ENCODE measurements at regions not wholly inside any gene's neighbourhood (a gene's known extent, or its start where the extent isn't known, plus 50 kb on each side); places are given as distances from the start of the nearest gene placed in this dataset.

DNA sequence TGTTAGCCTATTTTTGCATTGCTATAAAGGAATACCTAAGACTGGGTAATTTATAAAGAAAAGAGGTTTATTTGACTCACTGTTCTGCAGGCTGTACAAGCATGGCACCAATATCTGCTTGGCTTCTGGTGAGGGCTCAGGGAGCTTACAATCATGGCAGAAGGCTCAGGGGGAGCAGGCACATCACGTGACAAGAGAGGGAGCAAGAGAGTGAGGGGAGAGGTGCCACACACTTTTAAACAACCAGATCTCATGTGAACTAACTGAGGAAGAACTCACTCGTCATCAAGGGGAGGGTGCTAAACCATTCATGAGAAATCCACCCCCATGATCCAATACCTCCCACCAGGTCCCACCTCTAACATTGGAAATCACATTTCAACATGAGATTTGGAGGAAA lies 73.9 kb upstream of the ADCY1 start:
- H3K4me3 ChIP-seq (ENCODE audit: control insufficient read depth, low read depth, low read length): no peak overlapping the region
- DNase-seq (ENCODE audit: low read depth): no peak
- TF ChIP-seq, protein P1, sequence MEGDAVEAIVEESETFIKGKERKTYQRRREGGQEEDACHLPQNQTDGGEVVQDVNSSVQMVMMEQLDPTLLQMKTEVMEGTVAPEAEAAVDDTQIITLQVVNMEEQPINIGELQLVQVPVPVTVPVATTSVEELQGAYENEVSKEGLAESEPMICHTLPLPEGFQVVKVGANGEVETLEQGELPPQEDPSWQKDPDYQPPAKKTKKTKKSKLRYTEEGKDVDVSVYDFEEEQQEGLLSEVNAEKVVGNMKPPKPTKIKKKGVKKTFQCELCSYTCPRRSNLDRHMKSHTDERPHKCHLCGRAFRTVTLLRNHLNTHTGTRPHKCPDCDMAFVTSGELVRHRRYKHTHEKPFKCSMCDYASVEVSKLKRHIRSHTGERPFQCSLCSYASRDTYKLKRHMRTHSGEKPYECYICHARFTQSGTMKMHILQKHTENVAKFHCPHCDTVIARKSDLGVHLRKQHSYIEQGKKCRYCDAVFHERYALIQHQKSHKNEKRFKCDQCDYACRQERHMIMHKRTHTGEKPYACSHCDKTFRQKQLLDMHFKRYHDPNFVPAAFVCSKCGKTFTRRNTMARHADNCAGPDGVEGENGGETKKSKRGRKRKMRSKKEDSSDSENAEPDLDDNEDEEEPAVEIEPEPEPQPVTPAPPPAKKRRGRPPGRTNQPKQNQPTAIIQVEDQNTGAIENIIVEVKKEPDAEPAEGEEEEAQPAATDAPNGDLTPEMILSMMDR (conservative IDR thresholded peaks at IDR 0.05; ENCODE audit: control insufficient read depth, insufficient read depth, low read depth, low read length): no peak

DNA sequence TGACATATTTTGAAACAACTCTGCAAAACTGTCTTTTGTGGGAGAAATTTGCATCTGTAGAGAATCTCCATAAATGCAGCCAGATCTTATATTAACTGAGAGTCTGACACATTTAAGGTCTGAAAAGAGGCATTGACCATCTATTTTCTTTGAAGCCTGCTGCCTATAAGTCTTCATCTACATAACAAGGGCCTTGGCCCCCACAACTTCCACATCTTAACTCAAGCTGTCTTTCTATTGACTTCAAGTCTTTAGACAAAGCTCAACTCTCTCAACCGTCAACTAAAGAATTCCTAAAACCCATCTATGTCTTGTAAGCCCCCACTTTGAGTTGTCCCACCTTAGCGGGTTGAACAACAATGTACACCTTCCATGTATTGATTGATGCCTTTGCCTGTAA lies 72.4 kb upstream of the ADCY1 start:
- no peak overlapping the region for H3K4me3 ChIP-seq (ENCODE audit: control insufficient read depth, low read depth, low read length)
- no peak for DNase-seq (ENCODE audit: low read depth)
- TF ChIP-seq, protein P1 (conservative IDR thresholded peaks at IDR 0.05; ENCODE audit: control insufficient read depth, insufficient read depth, low read depth, low read length): no peak

DNA sequence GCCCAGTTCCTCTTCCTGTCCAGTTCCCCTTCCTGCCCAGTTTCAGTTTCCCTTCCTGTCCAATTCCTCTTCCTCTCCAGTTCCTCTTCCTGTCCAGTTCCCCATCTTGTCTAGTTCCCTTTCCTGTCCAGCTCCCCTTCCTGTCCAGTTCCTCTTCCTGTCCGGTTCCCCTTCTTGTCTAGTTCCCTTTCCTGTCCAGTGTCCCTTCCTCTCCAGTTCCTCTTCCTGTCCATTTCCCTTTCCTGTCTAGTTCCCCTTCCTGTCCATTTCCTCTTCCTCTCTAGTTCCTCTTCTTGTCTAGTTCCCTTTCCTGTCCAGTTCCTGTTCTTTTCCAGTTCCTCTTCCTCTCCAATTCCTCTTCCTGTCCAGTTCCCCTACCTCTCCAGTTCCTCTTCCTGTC lies 68.1 kb upstream of the ADCY1 start:
- TF ChIP-seq, protein P1 (conservative IDR thresholded peaks at IDR 0.05; ENCODE audit: control insufficient read depth, insufficient read depth, low read depth, low read length): no peak
- no peak for DNase-seq (ENCODE audit: low read depth)
- H3K4me3 ChIP-seq (ENCODE audit: control insufficient read depth, low read depth, low read length): no peak overlapping the region

DNA sequence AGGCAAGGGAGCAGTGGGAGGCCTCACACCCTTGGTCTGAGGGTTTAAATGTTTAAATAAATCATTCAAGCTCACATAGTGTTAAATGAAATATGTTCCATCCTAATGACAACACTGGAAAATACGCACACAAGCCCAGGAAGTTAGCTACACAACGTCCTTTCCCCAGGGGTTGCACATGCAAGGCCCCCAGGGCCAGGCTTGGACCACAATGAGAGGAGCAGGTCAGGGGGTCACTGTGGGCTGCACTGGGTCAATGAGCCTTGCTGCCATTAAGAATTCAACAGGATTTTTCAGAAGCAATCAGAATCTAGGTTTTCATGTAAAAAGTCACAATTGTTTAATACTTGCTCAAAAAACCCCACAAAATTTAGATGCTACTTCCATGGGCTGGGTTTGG lies 64.9 kb upstream of the ADCY1 start:
- TF ChIP-seq, protein P1 (conservative IDR thresholded peaks at IDR 0.05; ENCODE audit: control insufficient read depth, insufficient read depth, low read depth, low read length): no peak
- no peak for DNase-seq (ENCODE audit: low read depth)
- no peak overlapping the region for H3K4me3 ChIP-seq (ENCODE audit: control insufficient read depth, low read depth, low read length)

DNA sequence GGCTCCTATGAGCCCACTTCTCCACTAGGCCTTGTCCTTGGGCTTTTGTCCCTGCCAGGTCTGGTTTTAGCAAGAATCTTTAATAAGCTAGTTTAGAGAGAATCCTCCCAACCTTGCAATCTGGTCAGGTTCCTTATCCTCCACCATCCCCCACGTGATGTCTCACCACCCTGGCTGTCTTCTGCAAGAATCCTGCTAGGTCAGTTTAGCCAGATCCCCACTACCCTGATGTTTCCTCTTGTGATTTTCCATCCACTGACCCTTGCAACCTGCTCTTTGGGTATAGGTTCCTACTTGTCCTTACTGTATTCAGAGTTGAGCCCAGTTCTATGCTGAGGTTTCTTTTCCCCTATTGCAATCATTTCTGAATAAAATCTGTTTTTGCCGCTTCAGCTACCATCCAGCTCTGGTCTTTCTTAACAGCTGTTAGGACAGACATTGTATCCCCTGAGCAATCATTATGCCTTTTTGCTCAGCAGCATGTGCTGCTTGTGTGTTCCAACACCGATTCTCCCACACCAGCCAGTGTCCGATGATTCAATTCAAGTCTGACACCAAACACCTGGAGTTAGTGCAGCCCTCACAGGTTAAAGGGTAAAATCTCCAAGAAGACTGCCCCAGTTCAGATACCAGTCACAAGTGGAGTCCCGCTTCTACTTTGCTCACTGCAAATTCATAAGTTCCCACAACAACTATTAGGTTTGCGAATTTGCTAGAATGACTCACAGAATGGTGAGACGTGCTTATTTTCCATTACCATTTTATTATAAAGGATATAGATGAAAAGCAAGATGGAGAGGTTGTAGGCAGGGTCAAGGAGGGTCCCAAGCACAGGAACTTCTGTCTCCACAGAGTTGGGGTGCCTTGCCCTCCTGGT lies 62.2 kb upstream of the ADCY1 start:
- no peak for DNase-seq (ENCODE audit: low read depth)
- no peak overlapping the region for H3K4me3 ChIP-seq (ENCODE audit: control insufficient read depth, low read depth, low read length)
- TF ChIP-seq, protein P1 (conservative IDR thresholded peaks at IDR 0.05; ENCODE audit: control insufficient read depth, insufficient read depth, low read depth, low read length): no peak

DNA sequence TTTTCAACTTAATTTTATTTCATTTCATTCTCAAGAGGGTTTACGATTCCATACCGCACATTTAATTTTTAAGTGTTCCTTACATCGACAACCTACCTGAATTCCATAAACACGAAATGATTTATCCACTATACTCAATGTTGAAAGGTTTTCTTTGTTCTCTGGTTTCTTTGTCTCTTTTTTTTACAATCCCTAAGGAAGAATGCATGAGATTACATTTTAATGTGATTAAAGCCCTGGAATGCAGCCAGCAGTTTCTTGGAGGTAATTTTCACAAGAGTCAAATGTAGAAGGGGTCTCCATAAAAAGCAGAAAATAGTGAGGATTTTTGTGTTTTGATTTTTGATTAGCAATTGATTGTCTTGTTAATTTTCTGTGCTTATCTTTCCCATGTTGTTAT lies 59.2 kb upstream of the ADCY1 start:
- no peak overlapping the region for H3K4me3 ChIP-seq (ENCODE audit: control insufficient read depth, low read depth, low read length)
- no peak for DNase-seq (ENCODE audit: low read depth)
- TF ChIP-seq, protein P1 (conservative IDR thresholded peaks at IDR 0.05; ENCODE audit: control insufficient read depth, insufficient read depth, low read depth, low read length): no peak

All from fibroblast of mammary gland (primary cell).